Nucleus accumbens (tissue), 56 donors: ENCODE measurements at regions not wholly inside any gene's neighbourhood (a gene's known extent, or its start where the extent isn't known, plus 50 kb on each side); places are given as distances from the start of the nearest gene placed in this dataset.
"Not testable (repeated sequence)": the region's sequence is repeated elsewhere in the genome, so short reads cannot be mapped to it uniquely, and the experiment has no call there.

Experiments used
- DNase-seq, 56 donors: peaks; one replicate each; lab custom pipeline; 2025; lab: John Stamatoyannopoulos, UW

DNA sequence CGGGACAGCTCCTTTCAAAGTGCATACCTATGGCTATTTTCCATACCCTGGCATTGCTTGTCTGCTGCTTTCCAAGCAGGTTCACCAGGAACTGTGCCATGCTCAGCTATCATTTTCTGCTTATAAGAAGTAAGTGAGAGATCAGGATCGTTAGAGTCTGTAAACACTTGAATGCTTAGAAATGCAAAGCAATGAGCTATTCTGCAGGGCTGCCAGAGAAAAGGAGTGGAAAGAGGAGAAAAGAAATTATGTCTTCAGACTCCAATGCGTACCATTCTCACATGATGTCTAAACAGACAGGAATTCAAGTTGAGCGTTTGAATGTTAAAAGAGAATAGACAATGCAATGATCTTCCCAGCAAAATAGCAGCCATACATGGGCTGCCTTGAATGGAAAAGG, 245.5 kb upstream of the SLC7A11 start:
- no peak for DNase-seq

- no peak for DNase-seq
These were observed 245.1 kb upstream of the SLC7A11 start for GRCh38 chr4:138487230-138487629.

- no peak for DNase-seq
These were observed 243.3 kb upstream of the SLC7A11 start for GRCh38 chr4:138485498-138485897.

- no peak for DNase-seq
These were observed 233.0 kb upstream of the SLC7A11 start for GRCh38 chr4:138475116-138475515.

DNA sequence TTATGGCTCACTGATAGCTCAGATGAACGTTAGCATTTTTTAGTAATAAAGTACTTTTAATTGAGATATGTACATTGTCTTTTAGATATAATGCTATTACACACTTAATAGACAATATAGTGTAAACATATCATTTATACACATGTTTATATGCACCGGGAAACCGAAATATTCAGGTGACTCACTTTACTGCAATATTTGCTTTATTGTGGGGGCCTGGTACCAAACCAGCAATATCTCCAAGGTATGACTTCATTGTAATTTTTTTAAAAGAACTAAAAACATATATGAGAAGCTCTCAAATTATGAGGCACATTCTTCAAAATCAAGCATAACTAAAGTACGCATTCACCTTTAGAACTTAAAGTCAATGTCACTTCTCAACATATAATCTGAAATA, 231.2 kb upstream of the SLC7A11 start:
- no peak for DNase-seq

GRCh38 chr4:138460477-138461414, 218.6 kb upstream of the SLC7A11 start:
- DNase-seq, result no peak

DNA sequence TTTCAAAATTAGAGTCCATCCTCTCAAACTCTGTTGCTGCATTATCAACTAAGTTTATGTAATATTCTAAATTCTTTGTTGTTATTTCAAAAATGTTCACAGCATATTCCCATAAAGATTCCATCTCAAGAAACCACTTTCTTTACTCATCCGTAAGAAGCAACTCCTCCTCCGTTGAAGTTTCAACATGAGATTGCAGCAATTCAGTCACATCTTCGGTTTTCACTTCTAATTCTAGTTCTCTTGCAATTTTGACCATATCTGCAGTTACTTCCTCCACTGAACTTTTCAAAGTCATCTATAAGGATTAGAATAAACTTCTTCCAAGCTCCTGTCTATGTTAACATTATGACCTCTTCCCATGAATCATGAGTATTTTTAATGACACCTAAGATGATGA, 216.6 kb upstream of the SLC7A11 start:
- DNase-seq, result no peak

DNA sequence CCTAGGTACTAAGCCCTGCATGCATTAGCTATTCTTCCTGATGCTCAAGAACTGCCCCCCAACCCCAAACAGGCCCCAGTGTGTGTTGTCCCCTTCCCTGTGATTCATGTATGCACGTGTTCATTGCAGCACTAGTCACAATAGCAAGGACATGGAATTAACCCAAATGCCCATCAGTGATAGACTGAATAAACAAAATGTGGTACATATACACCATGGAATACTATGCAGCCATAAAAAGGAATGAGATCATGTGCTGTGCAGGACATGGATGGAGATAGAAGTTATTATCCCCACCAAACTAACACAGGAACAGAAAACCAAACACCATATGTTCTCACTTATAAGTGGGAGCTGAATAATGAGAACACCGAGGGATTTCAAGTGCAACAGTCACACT, 214.2 kb upstream of the SLC7A11 start:
- not testable (repeated sequence) for DNase-seq

GRCh38 chr4:138455097-138455496, 212.9 kb upstream of the SLC7A11 start:
- DNase-seq, result no peak

- DNase-seq, result no peak
These were observed 210.7 kb upstream of the SLC7A11 start for GRCh38 chr4:138452826-138453225.

DNA sequence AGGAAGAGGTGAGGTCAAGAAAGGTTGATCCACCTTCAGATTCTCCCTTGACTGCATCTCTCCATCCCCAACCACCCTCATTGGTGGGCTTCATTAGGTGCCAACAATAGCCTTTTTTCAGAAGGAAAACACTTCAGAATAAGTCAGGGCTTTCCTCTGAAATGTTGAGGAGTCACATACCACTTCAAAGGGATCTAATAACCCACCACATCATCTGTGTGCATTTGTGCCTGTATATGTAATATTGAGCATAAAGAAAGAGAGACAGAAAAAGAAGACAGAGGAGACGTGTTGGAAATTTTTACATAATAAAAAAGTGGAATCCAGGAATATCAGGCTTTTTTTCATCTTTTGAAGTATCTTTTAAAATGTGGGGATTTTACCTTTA, 209.1 kb upstream of the SLC7A11 start:
- DNase-seq, result no peak

- no peak for DNase-seq
These were observed 208.6 kb upstream of the SLC7A11 start for GRCh38 chr4:138450546-138451275.

GRCh38 chr4:138449938-138450337, 207.8 kb upstream of the SLC7A11 start:
- DNase-seq, result no peak

DNA sequence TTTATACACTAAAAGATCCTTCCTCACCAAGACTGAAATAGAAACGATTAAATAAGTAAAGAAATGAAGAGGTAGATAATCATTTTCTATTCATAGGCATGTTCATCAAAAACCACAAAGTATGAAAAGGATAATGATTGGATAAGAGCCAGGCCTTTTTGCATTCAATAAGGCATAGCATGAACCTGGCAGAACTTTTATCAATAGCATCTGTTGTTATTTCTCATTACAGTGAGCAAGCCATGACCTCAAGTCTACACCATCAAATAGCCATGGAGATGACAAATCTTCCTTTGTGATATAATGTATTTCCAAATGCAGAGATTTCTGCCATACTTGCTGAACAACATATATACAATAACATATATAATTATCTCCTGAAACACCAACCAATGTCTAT, 206.0 kb upstream of the SLC7A11 start:
- DNase-seq, result no peak

DNA sequence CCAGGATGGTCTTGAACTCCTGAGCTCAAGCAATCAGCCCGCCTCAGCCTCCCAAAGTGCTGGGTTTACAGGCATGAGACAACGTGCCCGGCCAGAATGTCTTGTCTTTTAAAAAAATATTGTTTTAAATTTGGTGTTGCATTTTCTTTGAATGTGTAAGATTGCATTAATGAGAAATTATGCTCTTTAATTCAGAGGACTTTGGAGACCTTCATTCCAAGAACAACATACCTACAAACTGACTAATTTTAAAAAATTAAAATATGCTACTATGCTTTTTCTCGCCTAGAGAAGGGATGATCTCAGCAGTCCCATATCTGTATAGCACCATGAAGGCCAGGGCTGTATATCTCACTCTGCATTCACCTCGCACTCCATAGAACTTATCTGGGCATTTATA, 204.3 kb upstream of the SLC7A11 start:
- DNase-seq, result no peak

GRCh38 chr4:138445098-138445497, 202.9 kb upstream of the SLC7A11 start:
- DNase-seq, result no peak

GRCh38 chr4:138444260-138444659, 202.1 kb upstream of the SLC7A11 start:
- no peak for DNase-seq

- no peak for DNase-seq
These were observed 197.0 kb upstream of the SLC7A11 start for GRCh38 chr4:138439143-138439581.

DNA sequence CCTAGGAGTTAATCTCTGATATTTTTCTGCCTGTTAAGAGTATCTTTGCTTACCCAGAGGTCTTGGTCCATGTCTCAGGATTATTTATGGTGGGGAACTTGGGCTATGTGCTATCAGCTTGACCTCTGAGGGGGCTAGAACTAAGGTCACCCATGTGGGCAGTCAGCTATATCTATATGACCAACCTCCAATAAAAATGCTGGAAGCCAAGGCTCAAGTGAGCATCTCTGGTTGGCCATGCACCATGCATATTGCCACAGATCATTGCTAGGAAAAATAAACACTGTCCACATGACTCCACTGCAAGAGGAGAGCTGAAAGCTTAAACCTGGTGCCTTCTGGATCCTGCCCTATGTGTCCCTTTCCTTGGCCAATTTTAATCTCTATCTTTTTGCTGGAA, 196.5 kb upstream of the SLC7A11 start:
- DNase-seq, result no peak

- no peak for DNase-seq
These were observed 195.2 kb upstream of the SLC7A11 start for GRCh38 chr4:138437263-138437851.

DNA sequence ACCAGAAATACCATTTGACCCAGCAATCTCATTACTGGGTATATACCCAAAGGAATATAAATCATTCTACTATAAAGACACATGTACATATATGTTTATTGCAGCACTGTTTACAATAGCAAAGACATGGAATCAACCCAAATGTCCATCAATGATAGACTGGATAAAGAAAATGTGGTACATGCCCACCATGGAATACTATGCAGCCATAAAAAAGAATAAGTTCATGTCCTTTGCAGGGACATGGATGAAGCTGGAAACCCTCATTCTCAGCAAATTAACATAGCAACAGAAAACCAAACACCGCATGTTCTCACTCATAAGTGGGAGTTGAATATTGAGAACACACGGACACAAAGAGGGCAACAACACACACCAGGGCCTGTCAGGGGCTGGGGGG, 193.6 kb upstream of the SLC7A11 start:
- DNase-seq, result not testable (repeated sequence)
